Neural progenitor cell (in vitro differentiated cells): ENCODE measurements at regions not wholly inside any gene's neighbourhood (a gene's known extent, or its start where the extent isn't known, plus 50 kb on each side); places are given as distances from the start of the nearest gene placed in this dataset.

ENCODE experiments used
- DNase-seq: peaks from one replicate; pipeline ENCODE4 v3.0.0-alpha.2; 2016; ENCODE audit warnings: low spot score
- H2AFZ ChIP-seq: fragments of 200-600 bp; sonication (generic); replicated peaks from 2 replicates; pipeline ENCODE4 v1.6.1; 2016; ENCODE audit warnings: antibody characterized with exemption
- H3F3A ChIP-seq: fragments of 200-600 bp; sonication (generic); 2 replicates; pipeline ENCODE4 v1.6.1; 2016; ENCODE audit warnings: antibody characterized with exemption, low read depth
- H3K27ac ChIP-seq: fragments of 200-600 bp; sonication (generic); 2 replicates; pipeline ENCODE4 v1.5.1; 2016; ENCODE audit warnings: mild to moderate bottlenecking
- H3K27me3 ChIP-seq: fragments of 200-600 bp; sonication (generic); 2 replicates; pipeline ENCODE4 v1.6.1; 2016; ENCODE audit warnings: mild to moderate bottlenecking, moderate library complexity
- H3K36me3 ChIP-seq: fragments of 200-600 bp; sonication (generic); 2 replicates; pipeline ENCODE4 v1.5.1; 2016
- H3K4me1 ChIP-seq: fragments of 200-600 bp; sonication (generic); 2 replicates; pipeline ENCODE4 v1.6.1; 2016; ENCODE audit warnings: mixed run types
- H3K4me2 ChIP-seq: fragments of 200-600 bp; sonication (generic); 2 replicates; pipeline ENCODE4 v1.6.1; 2016
- H3K4me3 ChIP-seq: fragments of 200-600 bp; sonication (generic); 2 replicates; pipeline ENCODE4 v1.5.1; 2016
- H3K79me2 ChIP-seq: fragments of 200-600 bp; sonication (generic); 2 replicates; pipeline ENCODE4 v1.6.1; 2016; ENCODE audit warnings: low read depth
- H3K9ac ChIP-seq: fragments of 200-600 bp; sonication (generic); 2 replicates; pipeline ENCODE4 v1.6.1; 2016
- H3K9me3 ChIP-seq: fragments of 200-600 bp; sonication (generic); 2 replicates; pipeline ENCODE4 v1.5.1; 2016; ENCODE audit warnings: low read depth
- H4K20me1 ChIP-seq: fragments of 200-600 bp; sonication (generic); 2 replicates; pipeline ENCODE4 v1.6.1; 2016; ENCODE audit warnings: low read depth
- H3K27ac Mint-ChIP-seq: 3 replicates; pipeline ENCODE4 v1.8.0; 2021; ENCODE audit warnings: mixed read lengths
- H3K27me3 Mint-ChIP-seq: 2 replicates; pipeline ENCODE4 v1.8.0; 2022; ENCODE audit warnings: low read depth, mild to moderate bottlenecking, inconsistent platforms, moderate library complexity, mixed read lengths; ENCODE audit not compliant: insufficient read depth
- H3K36me3 Mint-ChIP-seq: 3 replicates; pipeline ENCODE4 v1.8.0; 2021; ENCODE audit warnings: mixed read lengths
- H3K4me1 Mint-ChIP-seq: 3 replicates; pipeline ENCODE4 v1.8.0; 2021; ENCODE audit warnings: mixed read lengths
- H3K4me3 Mint-ChIP-seq: 3 replicates; pipeline ENCODE4 v1.8.0; 2021; ENCODE audit warnings: mild to moderate bottlenecking, moderate library complexity, mixed read lengths
- H3K9me3 Mint-ChIP-seq: 3 replicates; pipeline ENCODE4 v1.8.0; 2020; ENCODE audit warnings: mixed read lengths
- CTCF ChIP-seq: fragments of 200-600 bp; sonication (generic); IDR thresholded peaks from 2 replicates; pipeline ENCODE4 v1.5.1; 2017; ENCODE audit warnings: antibody characterized with exemption, mild to moderate bottlenecking
- EZH2 ChIP-seq: fragments of 200-600 bp; sonication (generic); IDR thresholded peaks from 2 replicates; pipeline ENCODE4 v1.6.1; 2017; ENCODE audit warnings: antibody characterized with exemption, mild to moderate bottlenecking, moderate library complexity
- EZH2phosphoT487 ChIP-seq: fragments of 200-600 bp; sonication (generic); IDR thresholded peaks from 2 replicates; pipeline ENCODE4 v1.6.1; 2017; ENCODE audit warnings: antibody characterized with exemption

- Mint-ChIP-seq H3K36me3 (no peaks in the 10 kb centered on the region), H3K4me3 (no peak overlapping the region), H3K27me3 (no peaks in the 10 kb centered on the region), H3K27ac (no peak overlapping the region), H3K4me1 (peaks cover 5% of the 10 kb centered on the region), H3K9me3 (peaks cover 2% of the 10 kb centered on the region)
- no peaks in the 10 kb centered on the region for H3K9me3 ChIP-seq
- no peaks in the 10 kb centered on the region for H3K36me3 ChIP-seq
- no peaks in the 10 kb centered on the region for H3F3A ChIP-seq
- no peak overlapping the region for H3K9ac ChIP-seq
- no peak overlapping the region for H2AFZ ChIP-seq
- no peak overlapping the region for H3K4me3 ChIP-seq
- H3K27me3 ChIP-seq: no peaks in the 10 kb centered on the region
- H3K79me2 ChIP-seq: no peaks in the 10 kb centered on the region
- TF ChIP-seq CTCF (no peak), EZH2phosphoT487 (no peak), EZH2 (no peak)
- H4K20me1 ChIP-seq: no peaks in the 10 kb centered on the region
- H3K27ac ChIP-seq: no peak overlapping the region
- no peak for DNase-seq
- H3K4me2 ChIP-seq: no peak overlapping the region
- H3K4me1 ChIP-seq: peaks cover 4% of the 10 kb centered on the region
Observed at GRCh38 chr5:163623524-163623923, 118.1 kb downstream of the MAT2B start.

GRCh38 chr5:163623986-163624385, 118.6 kb downstream of the MAT2B start:
- Mint-ChIP-seq H3K4me1 (peaks cover 5% of the 10 kb centered on the region), H3K36me3 (no peaks in the 10 kb centered on the region), H3K9me3 (peaks cover 2% of the 10 kb centered on the region), H3K4me3 (no peak overlapping the region), H3K27me3 (no peaks in the 10 kb centered on the region), H3K27ac (no peak overlapping the region)
- Histone ChIP-seq H3K9ac (no peak overlapping the region), H4K20me1 (no peaks in the 10 kb centered on the region), H3F3A (no peaks in the 10 kb centered on the region), H3K27me3 (no peaks in the 10 kb centered on the region), H3K4me2 (no peak overlapping the region), H3K79me2 (no peaks in the 10 kb centered on the region), H3K4me1 (peaks cover 4% of the 10 kb centered on the region), H3K9me3 (no peaks in the 10 kb centered on the region), H3K27ac (no peak overlapping the region), H2AFZ (no peak overlapping the region), H3K4me3 (no peak overlapping the region), H3K36me3 (no peaks in the 10 kb centered on the region)
- TF ChIP-seq EZH2phosphoT487 (no peak), CTCF (no peak), EZH2 (no peak)
- no peak for DNase-seq

GRCh38 chr5:163624431-163624830, 119.0 kb downstream of the MAT2B start:
- Histone ChIP-seq H3K4me1 (peaks cover 3% of the 10 kb centered on the region), H4K20me1 (no peaks in the 10 kb centered on the region), H2AFZ (no peak overlapping the region), H3K27me3 (no peaks in the 10 kb centered on the region), H3K9ac (no peak overlapping the region), H3K79me2 (no peaks in the 10 kb centered on the region), H3K36me3 (no peaks in the 10 kb centered on the region), H3F3A (no peaks in the 10 kb centered on the region), H3K27ac (no peak overlapping the region), H3K4me3 (no peak overlapping the region), H3K4me2 (no peak overlapping the region), H3K9me3 (no peaks in the 10 kb centered on the region)
- no peak for TF ChIP-seq CTCF
- TF ChIP-seq EZH2phosphoT487: no peak
- no peak for TF ChIP-seq EZH2
- no peak overlapping the region for H3K4me3 Mint-ChIP-seq
- H3K9me3 Mint-ChIP-seq: peaks cover 2% of the 10 kb centered on the region
- DNase-seq: no peak
- no peak overlapping the region for H3K27ac Mint-ChIP-seq
- peaks cover 5% of the 10 kb centered on the region for H3K4me1 Mint-ChIP-seq
- no peaks in the 10 kb centered on the region for H3K36me3 Mint-ChIP-seq
- H3K27me3 Mint-ChIP-seq: no peaks in the 10 kb centered on the region
